ENCODE measurements at regions not wholly inside any gene's neighbourhood (a gene's known extent, or its start where the extent isn't known, plus 50 kb on each side); places are given as distances from the start of the nearest gene placed in this dataset.
"Not testable (repeated sequence)": the region's sequence is repeated elsewhere in the genome, so short reads cannot be mapped to it uniquely, and the experiment has no call there.

DNA sequence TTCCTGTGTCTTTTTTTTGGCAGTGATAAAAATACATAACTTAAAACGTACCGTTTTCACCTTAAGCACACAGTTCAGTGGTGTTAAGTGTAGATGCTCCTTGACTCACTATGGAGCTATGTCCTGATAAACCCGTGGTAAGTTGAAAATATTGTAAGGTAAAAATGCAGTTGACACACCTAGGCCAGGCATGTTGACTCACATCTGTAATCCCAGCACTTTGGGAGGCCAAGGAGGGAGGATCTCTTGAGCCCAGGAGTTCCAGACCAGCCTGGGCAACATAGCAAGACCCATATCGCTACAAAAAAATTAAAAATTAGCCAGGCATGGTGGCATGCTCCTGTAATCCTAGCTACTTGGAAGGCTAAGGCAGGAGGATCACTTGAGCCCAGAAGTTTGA, 73.6 kb upstream of the COG2 start:
- WGBS: 63% methylated on average over 4 of the region's 4 CpGs
- no peaks in the 10 kb centered on the region for H3K36me3 ChIP-seq (ENCODE audit: insufficient read depth)
- H3K4me3 ChIP-seq (ENCODE audit: low read depth, low read length): no peak overlapping the region
- no peak for DNase-seq (ENCODE audit: extremely low spot score)
- H3K27ac ChIP-seq (ENCODE audit: low read depth): no peak overlapping the region
- peaks cover 1% of the 10 kb centered on the region for H3K4me1 ChIP-seq (ENCODE audit: insufficient read depth)

DNA sequence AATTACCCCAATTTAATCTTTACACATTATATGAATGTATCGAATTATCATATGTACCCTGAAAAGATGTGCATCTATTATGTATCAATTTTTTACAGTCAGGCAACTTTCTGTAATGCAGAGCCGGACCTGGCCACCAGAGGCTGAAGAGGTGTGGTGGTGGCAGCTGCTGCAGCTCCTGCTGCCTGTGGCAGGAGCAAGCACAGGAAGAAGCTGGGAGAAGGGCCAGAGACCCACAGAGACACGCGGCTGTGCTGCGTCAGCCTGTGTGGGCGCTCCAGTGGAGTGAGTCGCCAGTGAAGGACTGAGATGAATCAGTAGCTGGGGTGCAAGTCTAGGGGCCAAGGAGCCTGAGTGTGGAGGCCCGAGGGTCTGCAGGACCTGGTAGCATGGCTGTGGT, 74.3 kb upstream of the COG2 start:
- no peaks in the 10 kb centered on the region for H3K36me3 ChIP-seq (ENCODE audit: insufficient read depth)
- H3K27ac ChIP-seq (ENCODE audit: low read depth): no peak overlapping the region
- DNase-seq (ENCODE audit: extremely low spot score): no peak
- peaks cover 1% of the 10 kb centered on the region for H3K4me1 ChIP-seq (ENCODE audit: insufficient read depth)
- H3K4me3 ChIP-seq (ENCODE audit: low read depth, low read length): no peak overlapping the region
- WGBS: 65% methylated on average over 8 of the region's 8 CpGs

DNA sequence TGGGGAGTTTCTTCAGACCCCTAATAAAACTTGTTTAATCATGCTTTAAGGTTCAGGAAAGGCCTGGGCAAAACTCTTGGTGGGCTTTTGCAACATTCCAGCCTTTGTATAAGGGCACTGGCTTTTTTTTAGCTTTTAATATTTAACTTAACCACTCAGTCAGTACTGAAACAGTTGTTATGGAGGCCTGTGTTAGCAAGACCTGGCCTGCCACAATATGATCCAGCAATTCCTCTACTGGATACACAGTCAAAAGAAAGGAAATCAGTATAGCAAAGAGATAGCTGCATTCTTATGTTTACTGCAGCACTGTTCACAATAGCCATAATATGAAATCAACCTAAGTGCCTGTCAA, 75.1 kb upstream of the COG2 start:
- Histone ChIP-seq H3K4me3 (ENCODE audit: low read depth, low read length) (no peak overlapping the region), H3K36me3 (ENCODE audit: insufficient read depth) (no peaks in the 10 kb centered on the region), H3K27ac (ENCODE audit: low read depth) (no peak overlapping the region), H3K4me1 (ENCODE audit: insufficient read depth) (no peaks in the 10 kb centered on the region)
- DNase-seq (ENCODE audit: extremely low spot score): no peak

DNA sequence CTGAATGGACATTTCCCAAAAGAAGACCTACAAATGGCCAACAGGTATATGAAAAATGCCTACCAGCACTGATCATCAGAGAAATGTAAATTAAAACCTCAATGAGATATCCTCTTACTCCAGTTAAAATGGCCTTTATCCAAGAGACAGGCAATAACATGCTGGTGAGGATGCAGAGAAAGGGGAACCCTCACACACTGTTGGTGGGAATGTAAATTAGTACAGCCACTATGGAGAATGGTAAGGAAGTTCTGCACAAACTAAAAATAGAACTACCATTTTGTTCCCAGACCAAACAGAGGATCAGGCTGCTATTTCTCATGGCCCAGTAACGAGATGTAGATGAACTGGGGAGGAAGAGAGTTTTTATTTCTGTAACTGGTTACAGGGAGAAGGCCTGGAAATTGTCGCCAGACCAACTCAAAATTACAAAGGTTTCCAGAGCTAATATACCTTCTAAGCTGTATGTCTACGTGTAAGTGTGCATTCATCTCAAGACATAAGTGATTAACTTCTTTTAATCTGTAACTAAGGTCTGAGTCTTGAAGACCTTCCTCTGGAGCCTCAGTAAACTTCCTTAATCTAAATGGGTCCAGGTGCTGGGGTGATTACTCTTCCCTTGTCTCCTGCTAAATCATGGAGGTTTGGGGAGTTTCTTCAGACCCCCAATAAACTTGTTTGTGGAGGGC, 75.6 kb upstream of the COG2 start:
- WGBS: 61% methylated on average over 3 of the region's 3 CpGs
- not testable (repeated sequence) for H3K36me3 ChIP-seq (ENCODE audit: insufficient read depth); DNase-seq (ENCODE audit: extremely low spot score); H3K27ac ChIP-seq (ENCODE audit: low read depth); H3K4me3 ChIP-seq (ENCODE audit: low read depth, low read length); H3K4me1 ChIP-seq (ENCODE audit: insufficient read depth)

DNA sequence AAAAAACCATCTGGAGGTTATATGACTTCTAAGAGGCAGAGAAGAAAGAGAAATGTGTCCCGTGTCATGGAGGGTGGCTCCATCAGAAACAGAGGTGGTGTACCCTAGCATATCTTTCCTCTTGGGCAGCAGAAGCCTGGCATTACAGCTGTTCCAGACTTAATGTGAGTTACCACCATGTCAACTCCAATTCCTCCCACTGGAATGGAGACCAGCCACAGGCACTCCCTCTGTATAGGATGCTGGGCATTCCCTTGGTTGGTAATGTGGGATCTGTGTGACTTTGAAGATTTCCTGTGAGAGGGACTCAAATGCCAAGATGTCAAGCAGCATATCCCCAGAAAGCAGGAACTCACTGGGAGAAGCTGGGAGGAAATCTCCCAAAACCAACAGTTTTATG, 77.1 kb upstream of the COG2 start:
- H3K36me3 ChIP-seq (ENCODE audit: insufficient read depth): no peaks in the 10 kb centered on the region
- no peak for DNase-seq (ENCODE audit: extremely low spot score)
- WGBS: 92% methylated on average over 1 of the region's 1 CpG
- H3K27ac ChIP-seq (ENCODE audit: low read depth): no peak overlapping the region
- no peak overlapping the region for H3K4me3 ChIP-seq (ENCODE audit: low read depth, low read length)
- no peaks in the 10 kb centered on the region for H3K4me1 ChIP-seq (ENCODE audit: insufficient read depth)

DNA sequence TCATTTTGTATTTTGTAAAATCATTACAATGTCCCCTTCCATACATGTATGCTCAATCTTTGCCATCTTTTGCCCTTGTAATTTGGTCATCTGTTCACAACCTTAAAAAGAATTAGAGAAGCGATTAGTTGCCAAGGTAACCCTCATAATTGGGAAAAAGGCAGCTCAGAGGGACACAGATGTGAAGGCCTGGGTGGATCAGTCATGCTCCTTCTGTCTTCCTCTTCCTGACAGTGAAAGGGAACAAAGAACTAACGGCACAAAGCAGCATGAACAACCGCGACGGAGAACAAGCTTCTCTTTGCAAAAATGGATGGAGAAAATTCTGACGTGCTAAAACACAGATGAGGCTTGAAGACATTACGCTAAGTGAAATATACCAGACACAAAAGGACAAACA, 78.7 kb upstream of the COG2 start:
- DNase-seq (ENCODE audit: extremely low spot score): no peak
- Histone ChIP-seq H3K4me3 (ENCODE audit: low read depth, low read length) (no peak overlapping the region), H3K4me1 (ENCODE audit: insufficient read depth) (no peaks in the 10 kb centered on the region), H3K36me3 (ENCODE audit: insufficient read depth) (no peaks in the 10 kb centered on the region), H3K27ac (ENCODE audit: low read depth) (no peak overlapping the region)
- WGBS: 74% methylated on average over 7 of the region's 7 CpGs

DNA sequence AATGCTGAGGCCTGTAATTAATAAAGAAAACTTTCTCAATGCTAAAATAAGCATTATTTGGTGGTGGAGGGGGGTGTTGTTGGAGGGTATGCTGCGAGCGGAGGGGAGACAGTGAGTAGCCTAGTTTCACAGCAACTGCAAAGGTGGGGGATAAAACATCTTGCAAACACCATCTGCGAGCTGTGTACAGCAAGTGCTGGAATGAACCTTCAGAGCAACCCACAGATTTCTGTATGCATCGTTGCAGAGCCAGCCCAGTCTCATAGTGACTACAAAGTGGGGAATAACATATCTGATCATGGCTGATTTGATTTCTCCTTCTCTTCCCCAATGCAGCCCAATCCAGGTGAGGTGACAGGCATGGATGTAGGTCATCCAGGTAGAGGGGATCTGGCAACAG, 80.7 kb upstream of the COG2 start:
- 75% methylated on average over 4 of the region's 4 CpGs for WGBS
- Histone ChIP-seq H3K4me1 (ENCODE audit: insufficient read depth) (no peaks in the 10 kb centered on the region), H3K4me3 (ENCODE audit: low read depth, low read length) (no peak overlapping the region), H3K27ac (ENCODE audit: low read depth) (no peak overlapping the region), H3K36me3 (ENCODE audit: insufficient read depth) (no peaks in the 10 kb centered on the region)
- no peak for DNase-seq (ENCODE audit: extremely low spot score)

DNA sequence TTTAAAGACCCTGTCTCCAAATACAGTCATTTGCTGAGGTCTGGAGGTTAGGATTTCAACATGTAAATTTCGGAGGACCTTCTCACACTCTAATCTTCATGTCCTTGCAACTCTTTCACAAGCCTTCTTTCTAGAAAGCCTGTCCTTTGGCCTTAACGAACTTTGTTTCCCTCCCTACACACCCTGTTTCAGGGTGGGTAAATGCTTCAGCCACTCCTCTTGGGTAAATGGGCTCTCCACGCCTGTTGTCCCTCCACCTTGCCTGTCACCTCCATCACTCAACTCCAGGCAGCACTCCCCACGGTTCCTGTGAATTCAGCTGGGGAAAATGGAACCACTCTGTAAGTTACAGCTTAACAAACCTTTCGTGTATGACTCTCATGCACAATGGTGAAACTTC, 84.0 kb upstream of the COG2 start:
- Histone ChIP-seq H3K4me3 (ENCODE audit: low read depth, low read length) (no peak overlapping the region), H3K4me1 (ENCODE audit: insufficient read depth) (no peaks in the 10 kb centered on the region), H3K36me3 (ENCODE audit: insufficient read depth) (no peaks in the 10 kb centered on the region), H3K27ac (ENCODE audit: low read depth) (no peak overlapping the region)
- WGBS: 81% methylated on average over 5 of the region's 5 CpGs
- no peak for DNase-seq (ENCODE audit: extremely low spot score)

DNA sequence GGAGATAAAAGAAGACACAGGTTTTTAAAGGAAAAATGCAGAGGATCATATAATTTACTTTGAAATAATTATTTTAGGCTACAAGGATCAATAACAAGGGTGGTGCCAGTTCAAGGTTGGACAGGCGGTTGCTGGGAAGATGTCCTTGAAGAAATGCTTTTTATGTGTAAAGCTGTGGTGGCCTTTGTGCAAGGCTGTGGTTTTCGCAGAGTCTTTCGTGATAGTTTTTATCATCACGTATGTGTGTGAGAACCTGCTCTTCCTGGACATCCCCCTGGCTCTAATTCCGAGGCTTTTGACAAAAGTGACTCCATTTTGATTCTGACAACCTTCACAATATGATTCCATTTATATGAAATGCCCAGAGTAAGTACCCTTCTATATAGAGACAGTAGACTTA, 85.8 kb upstream of the COG2 start:
- no peak overlapping the region for H3K4me3 ChIP-seq (ENCODE audit: low read depth, low read length)
- no peak for DNase-seq (ENCODE audit: extremely low spot score)
- H3K36me3 ChIP-seq (ENCODE audit: insufficient read depth): no peaks in the 10 kb centered on the region
- no peaks in the 10 kb centered on the region for H3K4me1 ChIP-seq (ENCODE audit: insufficient read depth)
- WGBS: 81% methylated on average over 5 of the region's 5 CpGs
- H3K27ac ChIP-seq (ENCODE audit: low read depth): no peak overlapping the region

DNA sequence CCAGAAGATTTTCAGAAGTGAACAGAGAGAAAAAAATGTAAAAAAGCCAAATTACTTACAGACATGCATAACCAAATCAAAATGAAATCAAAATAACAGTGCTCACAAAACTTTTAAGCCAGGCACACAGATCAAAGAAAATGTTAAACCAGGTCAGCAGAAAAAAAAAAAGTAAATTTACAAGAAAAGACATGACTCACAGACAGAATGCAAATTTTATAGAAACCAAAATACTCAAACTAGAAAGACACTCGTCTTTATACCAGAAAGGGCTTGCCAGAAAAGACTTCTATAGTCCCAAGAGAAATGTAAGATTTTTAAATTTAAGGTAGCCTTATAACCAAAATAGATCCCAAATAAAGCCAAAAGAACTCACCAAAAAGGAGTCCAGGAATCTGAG, 86.5 kb upstream of the COG2 start:
- Histone ChIP-seq H3K27ac (ENCODE audit: low read depth) (no peak overlapping the region), H3K4me1 (ENCODE audit: insufficient read depth) (no peaks in the 10 kb centered on the region), H3K36me3 (ENCODE audit: insufficient read depth) (no peaks in the 10 kb centered on the region), H3K4me3 (ENCODE audit: low read depth, low read length) (no peak overlapping the region)
- DNase-seq (ENCODE audit: extremely low spot score): no peak
- 20% methylated on average over 1 of the region's 1 CpG for WGBS

DNA sequence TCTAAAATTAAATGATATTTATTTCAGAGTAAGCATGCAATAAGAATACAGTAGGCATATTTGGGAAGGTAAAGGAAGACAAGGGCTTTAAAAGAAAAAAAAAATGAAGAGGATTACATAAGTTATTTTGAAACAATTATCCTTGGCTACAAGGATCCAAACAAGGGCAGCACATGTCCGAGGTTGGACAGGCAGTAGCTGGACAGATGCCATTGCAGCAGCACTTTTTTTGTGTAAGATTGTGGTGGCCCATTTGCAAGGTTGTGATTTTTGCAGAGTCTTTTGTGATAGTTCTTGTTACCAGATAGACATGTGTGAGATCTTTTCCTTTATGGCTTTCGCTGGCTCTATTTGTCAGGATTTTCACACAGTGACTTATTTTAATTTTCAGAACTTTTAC, 89.4 kb upstream of the COG2 start:
- no peak overlapping the region for H3K27ac ChIP-seq (ENCODE audit: low read depth)
- WGBS: 59% methylated on average over 2 of the region's 2 CpGs
- DNase-seq (ENCODE audit: extremely low spot score): no peak
- H3K36me3 ChIP-seq (ENCODE audit: insufficient read depth): no peaks in the 10 kb centered on the region
- H3K4me3 ChIP-seq (ENCODE audit: low read depth, low read length): no peak overlapping the region
- H3K4me1 ChIP-seq (ENCODE audit: insufficient read depth): no peaks in the 10 kb centered on the region

DNA sequence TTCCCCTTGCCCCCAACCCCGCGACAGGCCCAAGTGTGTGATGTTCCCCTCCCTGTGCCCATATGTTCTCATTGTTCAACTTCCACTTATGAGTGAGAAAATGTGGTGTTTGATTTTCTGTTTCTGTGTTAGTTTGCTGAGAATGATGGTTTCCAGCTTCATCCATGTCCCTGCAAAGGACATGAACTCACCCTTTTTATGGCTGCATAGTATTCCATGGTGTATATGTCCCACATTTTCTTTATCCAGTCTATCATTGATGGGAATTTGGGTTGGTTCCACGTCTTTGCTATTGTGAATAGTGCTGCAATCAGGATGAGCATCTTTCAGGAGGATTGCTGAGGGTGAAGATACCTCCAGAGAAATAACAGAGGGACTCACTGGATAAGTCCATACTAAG, 91.3 kb upstream of the COG2 start:
- WGBS: 78% methylated on average over 3 of the region's 3 CpGs
- not testable (repeated sequence) for DNase-seq (ENCODE audit: extremely low spot score); H3K4me3 ChIP-seq (ENCODE audit: low read depth, low read length); H3K36me3 ChIP-seq (ENCODE audit: insufficient read depth); H3K4me1 ChIP-seq (ENCODE audit: insufficient read depth); H3K27ac ChIP-seq (ENCODE audit: low read depth)

DNA sequence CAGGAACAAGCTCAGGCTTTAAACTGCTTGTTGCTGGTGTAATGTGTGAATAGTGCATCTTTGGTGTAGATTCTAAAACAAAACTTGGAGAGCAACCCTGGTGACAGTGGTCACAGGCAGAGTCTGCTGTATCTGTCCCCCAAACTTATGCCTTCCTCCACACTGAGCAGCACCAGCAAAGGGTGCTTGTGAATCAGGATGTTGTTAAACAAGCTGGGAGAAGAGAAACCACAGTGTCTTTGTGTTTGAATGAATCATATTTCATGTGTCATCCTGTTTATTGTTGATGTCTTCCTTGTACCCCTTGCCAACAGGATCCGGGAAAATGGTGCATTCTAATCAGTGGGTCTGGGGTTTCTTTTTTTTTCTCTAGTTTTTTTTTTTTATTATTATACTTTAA, 91.9 kb upstream of the COG2 start:
- H3K4me1 ChIP-seq (ENCODE audit: insufficient read depth): no peaks in the 10 kb centered on the region
- no peak for DNase-seq (ENCODE audit: extremely low spot score)
- H3K27ac ChIP-seq (ENCODE audit: low read depth): no peak overlapping the region
- no peak overlapping the region for H3K4me3 ChIP-seq (ENCODE audit: low read depth, low read length)
- 42% methylated on average over 1 of the region's 1 CpG for WGBS
- no peaks in the 10 kb centered on the region for H3K36me3 ChIP-seq (ENCODE audit: insufficient read depth)

DNA sequence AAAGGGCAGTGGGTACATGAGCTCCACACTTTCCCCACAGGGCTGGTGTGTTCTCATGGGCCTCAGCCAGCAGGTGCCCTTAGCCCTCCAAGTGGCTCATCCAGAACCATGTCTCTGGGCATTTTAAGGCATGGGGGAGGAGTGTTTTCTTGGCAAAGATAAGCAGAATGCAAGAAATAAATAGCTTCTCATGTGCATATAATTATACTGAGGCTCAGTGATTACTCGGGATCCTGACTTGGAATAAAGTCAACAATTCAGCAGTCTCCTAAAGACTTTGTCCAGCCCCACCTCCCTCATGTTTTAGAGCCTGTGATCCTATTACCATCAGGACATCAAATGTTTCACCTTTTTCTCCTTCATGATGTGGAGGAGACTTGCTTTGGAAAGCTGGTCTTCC, 92.7 kb upstream of the COG2 start:
- WGBS: 27% methylated on average over 1 of the region's 1 CpG
- H3K27ac ChIP-seq (ENCODE audit: low read depth): no peak overlapping the region
- DNase-seq (ENCODE audit: extremely low spot score): no peak
- no peaks in the 10 kb centered on the region for H3K36me3 ChIP-seq (ENCODE audit: insufficient read depth)
- no peaks in the 10 kb centered on the region for H3K4me1 ChIP-seq (ENCODE audit: insufficient read depth)
- H3K4me3 ChIP-seq (ENCODE audit: low read depth, low read length): no peak overlapping the region

DNA sequence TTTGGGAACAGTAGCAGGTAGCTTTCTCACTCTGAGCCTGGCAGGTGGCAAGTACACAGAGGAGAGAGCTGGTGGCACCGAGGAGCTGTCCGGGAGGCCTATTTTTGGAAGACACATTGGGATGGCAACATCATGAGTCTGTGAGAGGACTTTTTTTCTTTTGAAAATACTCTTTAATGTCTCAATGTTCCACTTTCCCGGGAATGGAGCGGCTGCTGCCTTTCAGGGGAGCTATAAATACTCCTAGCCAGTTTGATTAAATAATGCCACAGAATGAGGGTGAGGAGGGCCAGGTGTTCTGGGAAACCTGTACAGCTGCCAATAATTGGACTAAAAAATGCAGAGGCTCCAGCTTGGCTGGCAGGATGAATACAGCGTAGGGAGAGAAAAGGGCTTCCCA, 93.3 kb upstream of the COG2 start:
- no peak for DNase-seq (ENCODE audit: extremely low spot score)
- 70% methylated on average over 5 of the region's 5 CpGs for WGBS
- no peak overlapping the region for H3K27ac ChIP-seq (ENCODE audit: low read depth)
- no peaks in the 10 kb centered on the region for H3K4me1 ChIP-seq (ENCODE audit: insufficient read depth)
- no peaks in the 10 kb centered on the region for H3K36me3 ChIP-seq (ENCODE audit: insufficient read depth)
- no peak overlapping the region for H3K4me3 ChIP-seq (ENCODE audit: low read depth, low read length)
